ENCODE measurements at regions not wholly inside any gene's neighbourhood (a gene's known extent, or its start where the extent isn't known, plus 50 kb on each side); places are given as distances from the start of the nearest gene placed in this dataset.
A peak's percentile ranks its signal among the peaks of the same experiment; 100 is the strongest.

DNA sequence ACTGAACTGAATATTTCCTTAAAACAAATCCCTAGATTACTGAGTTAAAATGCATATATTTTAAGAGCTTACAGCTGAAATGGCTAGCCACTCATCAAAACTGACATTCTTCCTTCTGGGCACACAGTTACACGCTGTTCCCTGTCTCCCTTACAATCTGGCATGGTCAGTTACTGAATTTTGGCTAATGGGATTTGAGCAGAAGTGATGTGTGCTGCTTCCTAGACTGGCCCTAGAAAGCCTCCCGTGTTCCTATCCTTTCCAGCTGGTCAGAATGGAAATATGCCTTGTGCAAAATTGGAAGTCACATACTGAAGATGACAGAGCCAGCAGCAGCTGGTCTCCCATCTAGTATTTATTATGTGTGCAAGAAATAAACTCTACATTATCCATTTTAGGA lies 128.7 kb upstream of the NAMPT start:
- DNase-seq, result no peak

- no peak for DNase-seq
Observed at GRCh38 chr7:106405697-106406141, 120.9 kb upstream of the NAMPT start.

DNA sequence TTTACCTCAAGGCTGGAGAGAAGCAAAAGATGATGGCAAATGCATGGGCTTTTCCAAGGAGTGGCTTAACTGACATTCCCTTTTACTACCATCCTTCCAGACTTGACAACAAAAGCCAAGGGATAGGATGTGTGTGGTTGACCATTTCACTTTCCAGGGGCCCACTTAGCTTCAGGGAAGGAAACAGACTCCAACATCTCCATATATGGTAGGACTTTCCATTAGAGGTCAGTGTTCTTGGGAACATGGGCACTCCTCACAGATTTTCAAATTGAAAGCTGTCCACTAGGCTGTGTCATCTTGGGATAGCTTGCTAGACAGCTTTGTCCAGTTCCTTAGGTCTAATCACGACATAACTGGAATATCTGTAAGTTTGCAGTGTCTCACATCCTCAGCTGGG lies 118.1 kb upstream of the NAMPT start:
- DNase-seq, result no peak

GRCh38 chr7:106400923-106401322 lies 116.1 kb upstream of the NAMPT start:
- DNase-seq, result no peak

DNA sequence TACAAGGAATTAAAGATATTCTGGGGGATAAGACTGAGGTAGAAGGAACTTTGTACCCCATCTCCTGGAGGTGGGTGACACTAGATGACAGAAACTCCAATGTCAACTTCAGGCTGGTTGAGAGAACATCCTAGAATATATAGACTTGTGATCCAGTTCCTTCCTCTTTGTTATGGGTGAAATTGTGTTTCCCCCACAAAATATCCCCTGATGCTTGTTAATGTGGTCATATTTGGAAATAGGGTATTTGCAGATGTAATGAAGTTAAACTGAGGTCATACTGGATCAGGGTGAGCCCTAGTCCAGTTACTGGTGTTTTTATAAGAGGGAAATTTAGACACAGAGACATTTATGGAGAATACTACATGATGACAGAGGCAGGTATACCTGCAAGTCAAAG lies 114.0 kb upstream of the NAMPT start:
- no peak for DNase-seq

DNA sequence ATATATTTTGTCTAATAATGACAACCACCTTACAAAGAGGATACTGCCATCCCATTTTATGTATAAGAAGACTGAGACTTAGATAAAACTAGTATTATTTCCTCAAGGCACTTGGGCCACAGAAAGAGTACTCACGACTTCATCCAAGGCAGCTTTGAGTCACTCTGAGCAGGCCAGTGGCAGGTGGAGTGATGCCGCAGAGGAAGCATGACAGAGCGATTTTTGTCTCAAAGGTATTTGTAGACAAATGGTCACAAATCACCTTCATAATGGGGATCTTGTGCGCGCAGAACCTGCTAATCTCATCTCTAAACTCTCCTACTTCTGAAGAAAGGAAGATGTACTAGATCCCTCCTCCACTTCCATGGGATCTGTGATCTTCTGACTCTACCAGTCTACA lies 113.2 kb upstream of the NAMPT start:
- DNase-seq, result no peak

DNA sequence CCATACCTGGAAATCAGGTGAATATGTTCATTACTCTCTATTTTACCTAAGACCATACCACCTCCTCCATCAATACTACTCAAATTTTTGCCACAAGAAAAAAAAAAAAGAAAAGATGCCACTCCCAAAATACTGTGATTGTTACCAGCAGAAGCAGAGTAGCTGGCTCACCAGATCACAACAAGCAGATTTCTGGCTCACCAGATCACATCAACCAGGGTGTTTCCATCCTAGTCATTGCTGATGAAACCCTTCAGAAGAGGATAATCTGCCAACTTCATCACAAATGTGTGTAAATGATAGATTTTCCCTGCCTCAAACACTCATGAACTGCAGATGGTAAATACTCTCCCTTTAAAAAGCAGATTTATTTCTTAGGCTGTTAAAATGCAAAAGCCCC lies 109.7 kb upstream of the NAMPT start:
- DNase-seq, result no peak

GRCh38 chr7:106393564-106394251 lies 108.9 kb upstream of the NAMPT start:
- DNase-seq, result no peak

DNA sequence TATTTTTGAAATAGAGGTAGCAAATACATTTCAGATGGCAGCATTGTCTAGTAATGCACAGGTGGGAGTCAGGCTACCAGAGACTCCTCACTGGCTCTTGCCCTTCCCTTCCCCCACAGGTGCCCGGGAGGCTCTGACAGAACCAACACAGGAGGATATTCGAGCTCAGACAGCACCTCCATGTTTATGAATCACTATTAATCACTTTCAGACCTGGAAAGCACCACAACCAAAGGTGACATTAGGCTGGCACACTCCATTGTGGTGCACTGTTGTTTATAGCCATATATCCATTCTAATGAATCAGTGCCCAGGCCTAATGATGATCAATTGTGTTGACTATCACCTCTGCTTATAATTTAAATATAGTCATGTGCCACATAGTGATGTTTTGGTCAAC lies 107.8 kb upstream of the NAMPT start:
- DNase-seq, result no peak

GRCh38 chr7:106392144-106392543 lies 107.4 kb upstream of the NAMPT start:
- DNase-seq, result no peak

DNA sequence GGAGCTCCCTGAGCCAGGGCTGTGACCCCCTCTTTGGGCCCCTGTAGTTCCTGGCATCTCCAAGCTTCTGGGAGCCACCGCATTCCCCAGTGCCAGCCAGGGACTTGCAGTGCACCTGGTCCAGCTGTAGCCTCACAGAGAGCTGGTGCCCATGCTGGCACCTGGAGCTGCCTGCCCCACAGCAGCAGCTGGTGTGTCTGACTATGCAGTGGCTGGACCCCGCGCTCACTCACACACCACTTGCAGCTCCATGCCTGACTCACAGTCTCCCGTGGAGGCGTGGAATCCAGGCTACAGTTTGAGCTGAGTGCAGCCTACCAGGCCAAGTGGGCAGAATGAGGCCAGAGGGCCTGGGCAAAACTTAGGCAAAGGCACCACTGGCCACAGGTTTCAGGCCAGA lies 102.2 kb upstream of the NAMPT start:
- DNase-seq, result no peak

DNA sequence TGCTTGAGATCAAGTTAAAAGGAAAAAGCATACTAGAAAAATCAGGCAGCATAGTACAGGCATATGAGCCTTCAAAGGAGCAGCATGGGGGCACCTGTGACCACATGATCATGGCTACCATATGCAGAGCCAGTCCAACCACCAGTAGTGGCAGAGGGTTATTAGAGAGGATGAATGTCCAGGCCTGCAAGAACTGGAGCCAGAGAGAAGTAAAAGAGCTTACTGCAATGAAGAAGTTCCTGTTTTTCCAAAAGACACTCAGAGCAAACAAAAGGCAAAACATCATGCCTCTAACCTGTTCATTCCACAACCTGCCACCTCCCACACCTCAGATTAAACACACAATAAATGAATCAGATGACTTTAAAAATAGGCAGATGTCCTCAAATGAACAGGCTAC lies 99.6 kb upstream of the NAMPT start:
- peak; percentile 3 to 5 for DNase-seq

GRCh38 chr7:106382929-106383328 lies 98.1 kb upstream of the NAMPT start:
- no peak for DNase-seq

- DNase-seq, result no peak
Observed at GRCh38 chr7:106382129-106382528, 97.3 kb upstream of the NAMPT start.

- DNase-seq, result no peak
Observed at GRCh38 chr7:106381252-106381651, 96.5 kb upstream of the NAMPT start.

- DNase-seq, result no peak
Observed at GRCh38 chr7:106377847-106378361, 93.1 kb upstream of the NAMPT start.

GRCh38 chr7:106376026-106376799 lies 91.4 kb upstream of the NAMPT start:
- no peak for DNase-seq

GRCh38 chr7:106375499-106375898 lies 90.7 kb upstream of the NAMPT start:
- DNase-seq, result no peak

DNA sequence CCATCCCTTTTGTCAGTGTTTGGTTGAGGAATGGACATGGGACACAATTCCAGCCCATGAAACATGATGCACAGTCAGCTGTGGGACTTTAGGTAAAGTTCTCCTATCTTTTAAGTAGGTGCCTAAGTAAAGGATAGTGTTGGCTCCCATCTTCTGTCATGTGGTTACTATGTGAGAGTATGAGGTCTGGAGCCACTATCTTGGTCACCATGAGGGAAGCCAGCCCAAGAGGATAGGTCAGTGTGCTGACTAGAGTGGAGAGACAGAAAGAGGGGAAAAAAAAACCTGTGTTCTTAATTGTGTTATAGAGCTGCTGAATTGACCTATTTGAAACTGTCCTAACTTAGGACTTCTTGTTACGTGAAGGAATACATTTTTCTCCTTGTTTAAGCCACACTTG lies 89.7 kb upstream of the NAMPT start:
- no peak for DNase-seq

DNA sequence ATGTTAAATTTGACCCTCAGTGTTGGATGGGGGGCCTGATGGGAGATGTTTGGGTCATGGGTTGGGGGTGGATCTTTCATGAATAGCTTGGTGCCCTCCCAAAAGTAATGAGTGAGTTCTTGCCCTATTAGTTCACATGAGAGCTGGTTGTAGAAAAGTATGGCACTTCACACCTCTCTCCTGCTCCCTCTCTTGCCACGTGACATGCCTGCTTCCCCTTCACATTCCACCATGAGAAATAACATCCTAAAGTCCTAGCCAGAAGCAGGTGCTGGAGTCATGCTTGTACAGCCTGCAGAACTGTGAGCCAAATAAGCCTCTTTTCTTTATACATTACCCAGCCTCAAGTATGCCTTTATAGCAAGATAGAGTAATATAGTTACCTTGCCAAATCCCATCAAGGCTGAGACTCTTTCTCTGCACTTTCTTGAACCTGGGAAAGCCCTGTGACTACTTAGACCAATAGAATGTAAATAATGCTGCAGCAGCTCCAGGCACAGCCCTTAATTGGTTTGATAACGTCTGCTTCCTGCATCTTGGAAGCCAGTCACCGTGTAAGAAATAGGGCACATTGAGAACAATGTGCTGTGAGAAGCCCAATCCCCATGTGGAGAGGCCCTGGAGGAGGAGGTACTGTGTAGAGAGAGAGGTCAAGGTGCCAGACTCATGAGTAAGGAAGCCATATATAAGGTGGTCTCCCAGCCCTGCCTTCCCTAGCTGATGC lies 88.0 kb upstream of the NAMPT start:
- DNase-seq, result no peak

GRCh38 chr7:106372126-106372525 lies 87.3 kb upstream of the NAMPT start:
- no peak for DNase-seq

GRCh38 chr7:106371629-106372028 lies 86.8 kb upstream of the NAMPT start:
- DNase-seq, result no peak

GRCh38 chr7:106370542-106370941 lies 85.8 kb upstream of the NAMPT start:
- DNase-seq, result no peak

GRCh38 chr7:106369816-106370215 lies 85.0 kb upstream of the NAMPT start:
- no peak for DNase-seq

All from Kasumi-1 (cell line).